HG02759 (cell line): ENCODE measurements at regions not wholly inside any gene's neighbourhood (a gene's known extent, or its start where the extent isn't known, plus 50 kb on each side); places are given as distances from the start of the nearest gene placed in this dataset.

Experiments used
- ATAC-seq: cut with Tn5 transposase; IDR thresholded peaks from one replicate; pipeline ENCODE4 v1.9.1; 2021; ENCODE audit warnings: mild to moderate bottlenecking, moderate library complexity; ENCODE audit not compliant: unreplicated experiment

GRCh38 chr2:220101980-220102379, 474.6 kb downstream of the SLC4A3 start:
- no peak for ATAC-seq

DNA sequence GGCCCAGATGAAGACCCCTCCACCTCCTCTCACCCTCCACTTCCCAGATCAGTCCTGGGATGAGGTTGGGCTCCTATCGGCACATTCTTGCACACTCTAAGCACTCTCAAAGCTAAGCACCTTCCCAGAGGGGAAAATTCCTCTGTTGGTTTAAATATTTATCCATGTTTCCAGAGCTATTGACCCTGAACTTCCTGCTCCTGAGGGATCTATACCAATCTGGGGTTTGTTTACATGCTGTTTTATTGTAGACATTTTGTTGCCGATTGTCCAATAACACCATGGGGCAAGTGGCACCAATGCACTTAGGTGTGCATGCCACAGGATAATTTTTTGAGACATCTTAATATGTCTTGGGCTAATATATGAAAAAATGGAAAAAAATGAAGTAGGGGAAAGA, 476.2 kb downstream of the SLC4A3 start:
- ATAC-seq: no peak

GRCh38 chr2:220104871-220105351, 477.5 kb downstream of the SLC4A3 start:
- no peak for ATAC-seq

- no peak for ATAC-seq
Measured at GRCh38 chr2:220106065-220106464, 478.6 kb downstream of the SLC4A3 start.

DNA sequence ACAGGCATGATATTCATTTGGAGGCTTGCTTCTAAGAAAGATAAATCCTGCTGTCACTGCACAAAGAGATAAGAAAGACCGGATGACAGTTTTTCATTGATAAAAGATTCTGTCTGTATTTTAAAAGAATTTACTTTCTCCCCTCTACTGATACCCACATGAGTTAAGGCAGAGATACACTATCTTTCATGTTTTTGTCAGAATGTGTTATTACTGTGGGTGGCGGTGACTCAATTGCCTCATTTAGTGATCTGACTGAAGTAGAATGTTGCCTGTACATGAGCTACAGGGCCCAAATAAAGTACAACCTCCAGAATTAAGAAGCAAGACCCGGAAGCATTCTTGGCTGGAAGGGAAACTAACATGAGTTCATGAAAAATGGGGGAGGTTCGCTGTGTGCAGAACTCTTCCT, 480.0 kb downstream of the SLC4A3 start:
- no peak for ATAC-seq

GRCh38 chr2:220114443-220114842, 487.0 kb downstream of the SLC4A3 start:
- ATAC-seq: no peak

DNA sequence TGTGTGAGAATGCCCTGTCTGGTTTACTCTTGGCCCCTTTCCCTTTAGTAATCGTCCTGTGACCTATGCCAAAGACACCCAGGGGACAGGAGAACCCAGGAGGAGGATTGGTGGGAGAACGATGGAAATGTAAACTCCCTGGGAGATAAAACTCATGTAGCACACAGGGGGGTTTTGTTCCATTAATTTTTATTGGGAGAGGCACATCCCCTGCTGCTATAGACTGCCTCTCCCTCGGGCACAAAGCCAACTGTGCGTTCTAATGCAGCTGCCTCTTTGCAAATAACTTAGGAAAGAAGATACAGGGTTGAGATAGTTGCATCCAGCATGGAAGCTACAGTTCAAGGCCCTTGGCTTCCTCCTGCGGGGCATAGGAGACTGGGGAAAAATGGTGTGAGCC, 489.6 kb downstream of the SLC4A3 start:
- no peak for ATAC-seq

DNA sequence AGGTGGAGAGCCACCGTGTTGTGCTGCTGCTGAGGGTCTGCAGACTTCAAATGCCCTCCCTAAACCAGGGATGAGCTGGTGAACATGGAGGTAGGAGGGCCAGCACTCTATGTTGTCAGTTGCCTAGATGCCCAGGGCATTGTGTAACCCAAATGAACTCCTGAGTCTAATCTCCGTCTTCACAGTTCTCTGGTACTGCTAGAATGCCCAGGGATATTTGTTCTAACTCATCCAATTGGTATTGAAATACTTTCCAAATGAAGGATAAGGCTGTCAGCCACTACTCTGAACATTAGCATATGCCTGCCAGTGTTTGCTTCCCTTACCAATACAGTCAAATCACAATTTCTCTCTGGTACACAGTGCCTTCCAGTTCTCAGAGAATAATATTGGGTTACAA, 492.6 kb downstream of the SLC4A3 start:
- no peak for ATAC-seq

DNA sequence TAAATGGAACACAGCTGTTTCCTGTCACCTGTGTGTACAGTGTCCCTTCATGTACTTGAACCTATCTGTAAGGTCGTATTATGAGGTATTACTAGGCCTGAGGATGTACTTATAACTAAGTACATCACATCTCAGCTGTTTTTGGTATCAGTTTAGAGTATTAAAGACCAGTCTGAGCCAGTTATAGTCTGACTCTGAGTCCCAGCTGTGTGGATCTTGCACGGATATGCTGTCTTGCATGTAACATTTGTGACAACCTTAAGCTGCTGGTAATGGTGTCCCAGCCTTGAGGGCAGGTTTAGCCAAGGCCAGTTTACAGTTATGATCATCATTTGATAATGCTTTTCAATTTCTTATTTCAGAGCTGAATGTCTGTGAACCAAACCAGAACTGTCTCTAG, 496.3 kb downstream of the SLC4A3 start:
- ATAC-seq: no peak

DNA sequence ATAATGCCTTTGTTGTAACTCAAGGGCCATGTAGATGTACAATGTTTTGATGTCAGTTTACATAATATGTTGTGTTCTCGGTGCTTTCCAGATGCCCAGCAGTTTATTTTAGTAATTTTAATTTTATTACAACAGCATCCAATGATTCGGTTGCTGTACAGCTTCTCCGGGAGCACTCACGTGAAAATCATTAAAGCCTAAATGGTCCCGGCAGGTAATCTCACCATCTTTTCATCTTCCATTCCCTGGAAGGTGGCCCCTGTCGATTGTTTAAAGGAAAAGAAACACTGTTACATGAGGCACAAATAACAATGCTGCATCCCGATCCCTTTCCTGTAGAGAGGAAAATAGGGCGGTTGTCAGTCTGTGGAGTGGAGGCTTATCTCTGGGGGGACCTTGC, 498.1 kb downstream of the SLC4A3 start:
- ATAC-seq: no peak

- no peak for ATAC-seq
Measured at GRCh38 chr2:220127311-220127710, 499.9 kb downstream of the SLC4A3 start.

DNA sequence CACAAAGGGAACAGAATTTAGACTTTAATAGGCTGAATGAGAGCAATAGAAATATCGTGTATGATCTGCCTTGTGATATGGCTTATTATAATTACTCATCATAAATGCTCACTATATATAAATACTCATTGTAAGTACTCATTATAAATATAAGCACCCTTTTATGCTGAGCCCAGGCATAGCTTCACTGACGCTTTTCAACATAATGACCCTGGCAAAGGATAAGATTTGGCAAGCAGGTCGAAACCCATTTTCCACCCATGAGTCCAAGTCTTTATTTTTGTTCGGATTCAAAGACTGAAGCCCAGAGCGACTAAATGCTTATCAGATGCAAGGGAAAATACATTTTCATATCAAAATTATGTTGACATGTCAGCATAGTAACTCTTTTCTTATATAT, 500.4 kb downstream of the SLC4A3 start:
- no peak for ATAC-seq

DNA sequence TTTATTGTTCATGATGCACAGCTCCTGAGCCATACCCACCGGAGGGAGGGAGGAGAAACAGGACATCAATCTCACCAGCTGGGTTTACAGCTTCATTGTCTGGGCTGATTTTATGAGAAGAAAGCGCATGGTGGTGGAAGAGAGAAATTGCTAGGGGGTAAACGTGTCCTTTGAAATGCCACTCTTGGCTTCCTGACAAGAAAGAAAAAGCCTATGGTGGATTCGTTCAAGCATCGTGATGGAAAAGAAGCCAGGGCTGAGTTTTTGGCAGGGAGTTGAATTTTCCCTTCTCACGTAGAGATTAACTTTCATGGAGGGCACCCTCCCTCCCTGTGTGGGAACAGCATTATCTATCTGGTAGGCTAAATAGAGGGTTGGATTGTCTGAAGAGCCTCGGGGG, 502.0 kb downstream of the SLC4A3 start:
- no peak for ATAC-seq

- no peak for ATAC-seq
Measured at GRCh38 chr2:220134756-220135534, 507.5 kb downstream of the SLC4A3 start.

- ATAC-seq: no peak
Measured at GRCh38 chr2:220143336-220143735, 515.9 kb downstream of the SLC4A3 start.

DNA sequence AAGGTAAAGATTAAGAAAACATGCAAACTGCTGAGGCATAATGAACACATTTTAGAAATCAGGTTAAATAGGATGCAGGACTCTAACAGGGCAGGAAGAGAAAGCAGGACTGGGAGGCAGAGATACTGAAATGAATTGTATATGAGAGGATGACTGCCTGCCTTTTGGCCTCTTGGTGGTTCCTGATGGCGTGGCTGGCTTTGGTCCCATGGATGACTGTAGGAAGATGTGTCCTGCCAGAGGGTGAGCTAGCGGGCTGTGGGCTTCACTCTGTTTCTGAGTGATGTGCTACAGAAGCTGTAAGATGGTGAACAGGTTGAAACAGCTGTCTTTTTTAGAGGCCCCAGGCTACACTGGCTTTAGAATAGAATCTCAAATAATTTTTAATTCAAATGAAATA, 517.0 kb downstream of the SLC4A3 start:
- ATAC-seq: no peak

DNA sequence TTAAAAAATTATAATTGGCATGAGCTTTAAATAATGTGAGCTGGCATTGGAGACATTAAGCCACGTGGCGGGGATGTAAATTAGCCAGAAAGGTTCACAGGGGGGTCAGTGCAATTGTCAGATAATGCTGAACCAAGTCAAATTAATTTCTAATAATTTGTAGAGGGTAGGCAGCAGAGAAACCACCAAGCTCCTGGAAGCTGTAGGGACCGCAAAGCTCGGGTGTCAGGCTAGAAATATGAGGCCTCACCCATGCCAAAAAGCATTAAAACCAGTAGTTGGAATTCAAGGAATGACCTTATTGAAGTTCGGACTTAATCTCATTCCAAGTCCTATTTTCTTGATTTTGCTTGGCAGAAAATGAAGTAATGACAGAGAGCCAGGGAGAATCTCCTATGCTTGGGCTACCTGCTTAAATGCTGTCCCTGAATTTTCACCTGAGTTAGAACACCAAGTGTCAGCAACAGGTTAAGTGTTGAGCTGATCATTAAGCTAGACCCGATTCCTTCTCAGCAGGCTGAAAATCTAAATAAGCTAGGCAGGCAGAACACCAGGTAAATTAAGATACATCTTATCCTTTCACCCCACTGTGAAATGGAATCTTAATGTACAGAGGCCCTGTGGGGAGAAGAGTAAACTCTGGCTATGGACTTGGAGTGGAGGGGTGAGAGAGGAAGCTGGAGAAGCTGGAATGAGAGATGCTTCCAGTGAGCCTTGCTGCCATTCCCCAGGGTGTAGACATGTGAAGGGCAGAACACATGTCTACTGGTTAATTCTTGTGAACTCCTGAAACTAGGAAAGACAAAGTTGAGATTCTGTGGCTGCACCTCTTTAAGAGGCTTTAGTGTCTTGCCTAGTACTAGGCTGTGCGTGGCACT, 520.0 kb downstream of the SLC4A3 start:
- no peak for ATAC-seq

DNA sequence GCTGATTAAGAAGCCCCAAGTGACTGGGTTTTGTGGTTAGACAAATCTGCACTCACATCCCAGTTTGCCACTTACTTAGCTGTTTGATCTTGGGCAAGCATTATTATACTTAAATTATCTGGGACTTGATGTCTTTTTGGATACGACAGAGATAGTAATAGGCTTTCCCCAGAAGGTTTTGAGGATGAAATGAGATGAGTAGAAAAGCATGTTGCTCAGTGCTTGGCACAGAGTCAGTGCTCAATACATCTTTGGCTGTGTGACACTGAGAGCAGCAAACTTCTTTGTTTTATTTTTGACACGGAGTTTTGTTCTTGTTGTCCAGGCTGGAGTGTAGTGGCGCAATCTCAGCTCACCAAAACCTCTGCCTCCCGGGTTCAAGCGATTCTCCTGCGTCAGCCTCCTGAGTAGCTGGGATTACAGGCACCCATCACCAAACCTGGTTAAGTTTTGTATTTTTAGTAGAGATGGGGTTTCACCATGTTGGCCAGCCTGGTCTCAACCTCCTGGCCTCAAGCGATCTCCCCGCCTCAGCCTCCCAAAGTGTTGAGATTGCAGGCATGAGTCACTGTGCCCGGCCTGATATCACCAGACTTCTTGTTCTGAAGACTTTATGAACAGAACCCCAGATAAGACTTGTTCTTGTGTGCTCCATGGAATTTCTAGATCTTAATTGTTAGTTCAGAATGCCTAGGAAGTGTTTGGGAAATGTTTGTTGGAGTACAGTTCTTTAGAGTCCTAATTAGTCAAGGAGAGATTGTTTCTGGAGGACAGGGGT, 521.2 kb downstream of the SLC4A3 start:
- ATAC-seq: no peak

- no peak for ATAC-seq
Measured at GRCh38 chr2:220151341-220151740, 523.9 kb downstream of the SLC4A3 start.

- no peak for ATAC-seq
Measured at GRCh38 chr2:220152281-220152935, 525.0 kb downstream of the SLC4A3 start.

DNA sequence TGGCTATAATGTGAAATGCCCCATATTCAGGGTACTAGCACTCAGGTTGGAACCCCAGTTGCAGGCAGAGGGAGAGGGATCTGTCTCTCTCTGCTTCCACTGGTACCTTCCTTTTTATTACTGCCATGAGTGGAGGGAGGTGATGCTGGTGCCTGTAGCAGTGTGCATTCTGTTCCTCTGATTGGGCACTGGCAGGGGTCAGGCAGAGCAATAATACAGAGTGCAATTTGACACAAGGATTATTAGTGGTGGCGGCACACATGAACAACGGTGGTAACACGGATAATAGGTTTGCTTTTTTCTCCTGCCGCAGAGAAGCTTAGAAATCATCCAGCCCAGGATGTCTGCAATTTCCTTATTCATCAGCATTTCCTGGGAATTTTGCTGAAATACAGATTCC, 525.7 kb downstream of the SLC4A3 start:
- ATAC-seq: no peak
